H1 (cell line): ENCODE measurements at regions not wholly inside any gene's neighbourhood (a gene's known extent, or its start where the extent isn't known, plus 50 kb on each side); places are given as distances from the start of the nearest gene placed in this dataset.

Experiments used
- CHD2 ChIP-seq: IDR thresholded peaks from 2 replicates; pipeline ENCODE4 v1.6.1; 2012; ENCODE audit warnings: low read length, improper control_type of control experiment
- EZH2 ChIP-seq: fragments of 200-600 bp; sonication (generic); IDR thresholded peaks from 2 replicates; pipeline ENCODE4 v1.7.1; 2012; ENCODE audit warnings: low read depth, mild to moderate bottlenecking, moderate library complexity, low read length, inconsistent platforms; ENCODE audit not compliant: severe bottlenecking
- JUND ChIP-seq: IDR thresholded peaks from 2 replicates; pipeline ENCODE4 v1.6.1; 2011; ENCODE audit warnings: mild to moderate bottlenecking, improper control_type of control experiment, low read length
- RFX5 ChIP-seq: IDR thresholded peaks from 2 replicates; pipeline ENCODE4 v1.6.1; 2011; ENCODE audit warnings: low read depth, low read length, improper control_type of control experiment, borderline replicate concordance
- TF ChIP-seq, protein P1 (sequence below), 3 experiments: IDR thresholded peaks; 1 replicate in 2 of 3; 2 replicates in 1 of 3; pipeline versions ENCODE4 v1.5.1 to v1.6.1; 2011; ENCODE audit warnings: low read length in 3 of 3, mild to moderate bottlenecking in 3 of 3, inconsistent platforms in 2 of 3, low read depth in 1 of 3, moderate library complexity in 1 of 3; ENCODE audit not compliant: insufficient read depth in 1 of 3; ENCODE audit errors: control extremely low read depth in 1 of 3
- TF ChIP-seq, protein P2 (sequence below): IDR thresholded peaks from 2 replicates; pipeline ENCODE4 v1.6.1; 2012; ENCODE audit warnings: low read length, inconsistent platforms
- TF ChIP-seq, protein P3 (sequence below): IDR thresholded peaks from 2 replicates; pipeline ENCODE4 v1.6.1; 2012; ENCODE audit warnings: inconsistent platforms
- TF ChIP-seq, protein P4 (sequence below): IDR thresholded peaks from 2 replicates; pipeline ENCODE4 v1.6.1; 2011; ENCODE audit warnings: low read length, improper control_type of control experiment

DNA sequence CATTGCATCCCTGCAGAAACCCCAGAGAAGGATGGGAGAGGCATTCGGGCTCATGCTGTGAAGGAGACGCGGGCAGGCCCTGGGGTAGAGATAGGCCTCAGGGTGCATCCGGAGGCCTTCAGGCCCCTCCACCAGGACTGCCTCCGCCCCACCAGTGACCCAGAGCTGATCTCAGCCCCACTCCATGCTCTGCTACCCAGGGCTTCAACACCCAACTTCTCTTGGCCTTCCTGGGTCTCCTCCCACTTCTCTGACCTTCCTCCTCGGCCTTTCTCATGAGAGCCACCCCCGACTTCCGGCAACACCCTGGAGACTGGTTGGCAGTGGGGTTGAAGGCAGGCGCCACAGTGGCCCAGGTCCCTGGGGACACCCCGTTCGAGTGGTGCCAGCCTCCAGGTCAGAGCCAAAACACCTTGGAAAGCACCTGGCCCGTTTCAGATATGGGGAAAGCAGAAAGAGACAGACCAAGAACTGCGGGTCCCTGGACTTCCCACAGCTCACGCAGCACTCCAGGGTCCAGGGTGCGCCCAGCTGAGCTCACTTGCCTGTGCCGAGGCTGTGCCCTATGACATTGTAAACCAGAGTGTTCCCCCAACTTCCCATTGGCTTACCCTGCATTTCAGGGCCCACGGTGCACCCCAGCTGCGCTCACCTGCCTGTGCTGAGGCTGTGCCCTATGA, 65.1 kb upstream of the OLFM1 start:
- TF ChIP-seq, protein P1, sequence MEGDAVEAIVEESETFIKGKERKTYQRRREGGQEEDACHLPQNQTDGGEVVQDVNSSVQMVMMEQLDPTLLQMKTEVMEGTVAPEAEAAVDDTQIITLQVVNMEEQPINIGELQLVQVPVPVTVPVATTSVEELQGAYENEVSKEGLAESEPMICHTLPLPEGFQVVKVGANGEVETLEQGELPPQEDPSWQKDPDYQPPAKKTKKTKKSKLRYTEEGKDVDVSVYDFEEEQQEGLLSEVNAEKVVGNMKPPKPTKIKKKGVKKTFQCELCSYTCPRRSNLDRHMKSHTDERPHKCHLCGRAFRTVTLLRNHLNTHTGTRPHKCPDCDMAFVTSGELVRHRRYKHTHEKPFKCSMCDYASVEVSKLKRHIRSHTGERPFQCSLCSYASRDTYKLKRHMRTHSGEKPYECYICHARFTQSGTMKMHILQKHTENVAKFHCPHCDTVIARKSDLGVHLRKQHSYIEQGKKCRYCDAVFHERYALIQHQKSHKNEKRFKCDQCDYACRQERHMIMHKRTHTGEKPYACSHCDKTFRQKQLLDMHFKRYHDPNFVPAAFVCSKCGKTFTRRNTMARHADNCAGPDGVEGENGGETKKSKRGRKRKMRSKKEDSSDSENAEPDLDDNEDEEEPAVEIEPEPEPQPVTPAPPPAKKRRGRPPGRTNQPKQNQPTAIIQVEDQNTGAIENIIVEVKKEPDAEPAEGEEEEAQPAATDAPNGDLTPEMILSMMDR (IDR thresholded peaks at IDR 0.05; ENCODE audit: control extremely low read depth in 1 of 3, insufficient read depth in 1 of 3, low read depth in 1 of 3, low read length in 3 of 3): no peak
- TF ChIP-seq, protein P2, sequence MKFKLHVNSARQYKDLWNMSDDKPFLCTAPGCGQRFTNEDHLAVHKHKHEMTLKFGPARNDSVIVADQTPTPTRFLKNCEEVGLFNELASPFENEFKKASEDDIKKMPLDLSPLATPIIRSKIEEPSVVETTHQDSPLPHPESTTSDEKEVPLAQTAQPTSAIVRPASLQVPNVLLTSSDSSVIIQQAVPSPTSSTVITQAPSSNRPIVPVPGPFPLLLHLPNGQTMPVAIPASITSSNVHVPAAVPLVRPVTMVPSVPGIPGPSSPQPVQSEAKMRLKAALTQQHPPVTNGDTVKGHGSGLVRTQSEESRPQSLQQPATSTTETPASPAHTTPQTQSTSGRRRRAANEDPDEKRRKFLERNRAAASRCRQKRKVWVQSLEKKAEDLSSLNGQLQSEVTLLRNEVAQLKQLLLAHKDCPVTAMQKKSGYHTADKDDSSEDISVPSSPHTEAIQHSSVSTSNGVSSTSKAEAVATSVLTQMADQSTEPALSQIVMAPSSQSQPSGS: no peak
- no peak for TF ChIP-seq JUND
- no peak for TF ChIP-seq EZH2
- TF ChIP-seq RFX5: no peak
- TF ChIP-seq, protein P3, sequence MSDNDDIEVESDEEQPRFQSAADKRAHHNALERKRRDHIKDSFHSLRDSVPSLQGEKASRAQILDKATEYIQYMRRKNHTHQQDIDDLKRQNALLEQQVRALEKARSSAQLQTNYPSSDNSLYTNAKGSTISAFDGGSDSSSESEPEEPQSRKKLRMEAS: no peak
- TF ChIP-seq, protein P4, sequence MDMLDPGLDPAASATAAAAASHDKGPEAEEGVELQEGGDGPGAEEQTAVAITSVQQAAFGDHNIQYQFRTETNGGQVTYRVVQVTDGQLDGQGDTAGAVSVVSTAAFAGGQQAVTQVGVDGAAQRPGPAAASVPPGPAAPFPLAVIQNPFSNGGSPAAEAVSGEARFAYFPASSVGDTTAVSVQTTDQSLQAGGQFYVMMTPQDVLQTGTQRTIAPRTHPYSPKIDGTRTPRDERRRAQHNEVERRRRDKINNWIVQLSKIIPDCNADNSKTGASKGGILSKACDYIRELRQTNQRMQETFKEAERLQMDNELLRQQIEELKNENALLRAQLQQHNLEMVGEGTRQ: no peak
- no peak for TF ChIP-seq CHD2
